Smooth muscle cell (in vitro differentiated cells): ENCODE measurements at regions not wholly inside any gene's neighbourhood (a gene's known extent, or its start where the extent isn't known, plus 50 kb on each side); places are given as distances from the start of the nearest gene placed in this dataset.

Experiments used
- DNase-seq: peaks from one replicate; lab custom pipeline; 2025; ENCODE audit not compliant: unreplicated experiment; lab: John Stamatoyannopoulos, UW
- H2AFZ ChIP-seq: fragments of 200-600 bp; sonication (generic); 2 replicates; pipeline ENCODE4 v1.6.0; 2016; ENCODE audit warnings: antibody characterized with exemption, low read depth, mild to moderate bottlenecking
- H3F3A ChIP-seq: fragments of 200-600 bp; sonication (generic); 2 replicates; pipeline ENCODE4 v1.6.0; 2017; ENCODE audit warnings: antibody characterized with exemption, low read depth
- H3K27ac ChIP-seq: fragments of 200-600 bp; sonication (generic); 2 replicates; pipeline ENCODE4 v1.5.1; 2016; ENCODE audit warnings: low read depth, mild to moderate bottlenecking
- H3K27me3 ChIP-seq: fragments of 200-600 bp; sonication (generic); 2 replicates; pipeline ENCODE4 v1.6.1; 2016; ENCODE audit warnings: low read depth, mild to moderate bottlenecking
- H3K36me3 ChIP-seq: fragments of 200-600 bp; sonication (generic); 2 replicates; pipeline ENCODE4 v1.5.1; 2016; ENCODE audit warnings: low read depth
- H3K4me1 ChIP-seq: fragments of 200-600 bp; sonication (generic); 2 replicates; pipeline ENCODE4 v1.5.1; 2016; ENCODE audit warnings: low read depth
- H3K4me2 ChIP-seq: fragments of 200-600 bp; sonication (generic); 2 replicates; pipeline ENCODE4 v1.6.0; 2016; ENCODE audit warnings: mild to moderate bottlenecking
- H3K4me3 ChIP-seq: fragments of 200-600 bp; sonication (generic); 2 replicates; pipeline ENCODE4 v1.5.1; 2016; ENCODE audit warnings: mild to moderate bottlenecking
- H3K79me2 ChIP-seq: fragments of 200-600 bp; sonication (generic); 2 replicates; pipeline ENCODE4 v1.6.0; 2016; ENCODE audit warnings: low read depth, mild to moderate bottlenecking
- H3K9ac ChIP-seq: fragments of 200-600 bp; sonication (generic); 2 replicates; pipeline ENCODE4 v1.6.0; 2016; ENCODE audit warnings: low read depth
- H3K9me3 ChIP-seq: fragments of 200-600 bp; sonication (generic); replicated peaks from 2 replicates; pipeline ENCODE4 v1.5.1; 2016; ENCODE audit warnings: low read depth
- H4K20me1 ChIP-seq: fragments of 200-600 bp; sonication (generic); 2 replicates; pipeline ENCODE4 v1.6.0; 2016; ENCODE audit warnings: low read depth
- WGBS: methylation state at CpG from one replicate; pipeline ENCODE4 v1.1.7; 2016; ENCODE audit warnings: low lambda C conversion rate; 5-methylcytosine and 5-hydroxymethylcytosine counted together
- TF ChIP-seq, protein P1 (sequence below): fragments of 200-600 bp; sonication (generic); IDR thresholded peaks from 2 replicates; pipeline ENCODE4 v1.5.1; 2017; ENCODE audit warnings: borderline replicate concordance, mild to moderate bottlenecking, antibody characterized with exemption; ENCODE audit not compliant: insufficient read depth, poor library complexity, severe bottlenecking

DNA sequence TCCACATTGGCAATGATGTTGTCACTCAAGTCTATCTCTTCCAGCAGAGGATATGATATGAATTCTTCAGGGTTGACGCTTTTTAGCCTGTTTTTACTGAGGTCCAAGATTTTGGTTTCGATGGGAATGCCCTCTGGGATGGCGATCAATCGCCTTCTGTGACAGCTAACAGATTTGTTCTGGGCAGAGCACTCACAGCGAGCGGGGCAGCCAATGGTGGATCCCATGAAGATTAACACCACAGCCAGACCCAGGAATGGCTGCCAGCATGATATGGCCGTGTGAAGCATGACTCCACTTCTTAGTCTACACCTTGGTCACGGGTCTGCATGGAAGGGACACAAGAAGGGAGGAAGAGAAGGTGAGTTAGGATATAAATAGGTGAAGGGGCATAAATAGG lies 377.1 kb upstream of the C9orf72 start:
- no peak overlapping the region for H3K27ac ChIP-seq
- H3K4me2 ChIP-seq, result no peak overlapping the region
- no peak overlapping the region for H2AFZ ChIP-seq
- TF ChIP-seq, protein P1, sequence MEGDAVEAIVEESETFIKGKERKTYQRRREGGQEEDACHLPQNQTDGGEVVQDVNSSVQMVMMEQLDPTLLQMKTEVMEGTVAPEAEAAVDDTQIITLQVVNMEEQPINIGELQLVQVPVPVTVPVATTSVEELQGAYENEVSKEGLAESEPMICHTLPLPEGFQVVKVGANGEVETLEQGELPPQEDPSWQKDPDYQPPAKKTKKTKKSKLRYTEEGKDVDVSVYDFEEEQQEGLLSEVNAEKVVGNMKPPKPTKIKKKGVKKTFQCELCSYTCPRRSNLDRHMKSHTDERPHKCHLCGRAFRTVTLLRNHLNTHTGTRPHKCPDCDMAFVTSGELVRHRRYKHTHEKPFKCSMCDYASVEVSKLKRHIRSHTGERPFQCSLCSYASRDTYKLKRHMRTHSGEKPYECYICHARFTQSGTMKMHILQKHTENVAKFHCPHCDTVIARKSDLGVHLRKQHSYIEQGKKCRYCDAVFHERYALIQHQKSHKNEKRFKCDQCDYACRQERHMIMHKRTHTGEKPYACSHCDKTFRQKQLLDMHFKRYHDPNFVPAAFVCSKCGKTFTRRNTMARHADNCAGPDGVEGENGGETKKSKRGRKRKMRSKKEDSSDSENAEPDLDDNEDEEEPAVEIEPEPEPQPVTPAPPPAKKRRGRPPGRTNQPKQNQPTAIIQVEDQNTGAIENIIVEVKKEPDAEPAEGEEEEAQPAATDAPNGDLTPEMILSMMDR, result no peak
- H3K4me1 ChIP-seq, result no peaks in the 10 kb centered on the region
- H3K27me3 ChIP-seq, result no peaks in the 10 kb centered on the region
- H3K36me3 ChIP-seq, result no peaks in the 10 kb centered on the region
- no peaks in the 10 kb centered on the region for H4K20me1 ChIP-seq
- DNase-seq, result no peak
- 95% methylated on average over 8 of the region's 8 CpGs for WGBS
- H3K4me3 ChIP-seq, result no peak overlapping the region
- H3K9me3 ChIP-seq, result no peaks in the 10 kb centered on the region
- no peaks in the 10 kb centered on the region for H3F3A ChIP-seq
- no peaks in the 10 kb centered on the region for H3K79me2 ChIP-seq
- no peak overlapping the region for H3K9ac ChIP-seq

DNA sequence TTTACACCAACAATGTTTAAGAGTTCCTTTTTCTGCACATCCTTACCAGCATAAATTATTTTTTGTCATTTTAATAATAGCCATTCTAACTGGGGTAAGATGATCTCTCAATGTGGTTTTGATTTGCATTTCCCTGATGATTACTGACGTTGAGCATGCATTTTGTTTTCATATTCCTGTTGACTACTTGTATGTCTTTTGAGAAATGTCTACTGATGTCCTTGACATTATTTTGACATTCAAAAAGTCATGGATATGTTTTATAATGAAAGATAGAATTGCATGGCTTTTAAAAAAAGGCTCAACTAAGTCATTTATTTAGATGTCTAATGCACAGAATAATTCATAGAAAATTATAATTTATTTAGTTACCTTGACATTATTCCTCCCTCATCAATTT lies 381.6 kb upstream of the C9orf72 start:
- no peaks in the 10 kb centered on the region for H3F3A ChIP-seq

DNA sequence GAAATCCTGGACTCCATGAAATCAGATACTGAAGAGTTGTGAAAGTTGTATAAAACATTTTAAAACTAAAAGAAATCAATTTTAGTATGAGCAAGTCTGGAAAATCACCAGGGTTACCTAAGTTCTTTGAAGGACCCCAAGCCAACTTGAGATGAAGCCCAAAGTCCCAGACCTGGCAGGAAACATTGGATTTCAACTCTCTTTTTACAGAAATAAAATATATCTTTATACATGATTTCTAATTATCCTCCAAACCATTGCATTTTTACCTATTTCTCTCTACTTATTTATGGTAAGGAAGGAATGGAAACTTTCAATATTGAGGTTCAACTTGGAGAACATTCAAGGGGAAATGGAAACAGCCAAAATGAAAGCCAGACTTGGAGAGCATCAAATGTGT lies 390.6 kb upstream of the C9orf72 start:
- H4K20me1 ChIP-seq, result no peaks in the 10 kb centered on the region
- peaks cover 5% of the 10 kb centered on the region for H3K4me1 ChIP-seq
- no peak overlapping the region for H3K27ac ChIP-seq
- DNase-seq, result no peak
- no peak overlapping the region for H3K4me2 ChIP-seq
- no peak overlapping the region for H3K9ac ChIP-seq
- H3F3A ChIP-seq, result peaks cover 7% of the 10 kb centered on the region
- no peaks in the 10 kb centered on the region for H3K27me3 ChIP-seq
- H3K9me3 ChIP-seq, result no peaks in the 10 kb centered on the region
- H2AFZ ChIP-seq, result no peak overlapping the region
- TF ChIP-seq, protein P1, result no peak
- H3K36me3 ChIP-seq, result no peaks in the 10 kb centered on the region
- no peak overlapping the region for H3K4me3 ChIP-seq
- H3K79me2 ChIP-seq, result no peaks in the 10 kb centered on the region

More for the DNA sequence above, 381.6 kb upstream of the C9orf72 start:
- H3K9me3 ChIP-seq, result no peaks in the 10 kb centered on the region
- no peaks in the 10 kb centered on the region for H3K27me3 ChIP-seq
- no peak overlapping the region for H3K4me3 ChIP-seq
- WGBS, result 81% methylated on average over 1 of the region's 1 CpG
- TF ChIP-seq, protein P1, result no peak
- no peaks in the 10 kb centered on the region for H3K36me3 ChIP-seq
- no peaks in the 10 kb centered on the region for H3K79me2 ChIP-seq
- H3K4me2 ChIP-seq, result no peak overlapping the region
- H3K9ac ChIP-seq, result no peak overlapping the region
- no peak overlapping the region for H2AFZ ChIP-seq
- no peak overlapping the region for H3K27ac ChIP-seq
- no peaks in the 10 kb centered on the region for H3K4me1 ChIP-seq
- no peaks in the 10 kb centered on the region for H4K20me1 ChIP-seq
- DNase-seq, result no peak

DNA sequence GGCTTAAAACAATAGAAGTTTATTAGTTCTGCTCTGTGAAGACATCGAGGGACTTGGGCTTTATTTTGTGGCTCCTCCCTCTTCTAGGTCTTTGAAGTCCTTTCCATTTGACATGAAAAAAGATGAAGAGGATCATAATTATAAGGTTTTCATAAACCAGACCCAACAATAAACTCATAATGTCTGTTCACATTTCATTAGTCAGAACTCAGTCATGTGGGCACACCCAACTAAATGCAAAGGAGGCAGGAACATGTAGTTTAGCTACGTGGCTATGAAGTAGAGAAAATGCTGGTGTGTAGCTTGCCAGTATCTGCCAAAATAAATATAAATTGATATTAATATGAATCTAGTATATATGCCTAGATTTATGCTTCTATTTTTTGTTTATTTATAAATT lies 393.9 kb upstream of the C9orf72 start:
- Histone ChIP-seq H3K79me2 (no peaks in the 10 kb centered on the region), H3K27me3 (no peaks in the 10 kb centered on the region), H2AFZ (no peak overlapping the region), H3K9me3 (no peaks in the 10 kb centered on the region), H3K9ac (no peak overlapping the region), H3K36me3 (no peaks in the 10 kb centered on the region), H3K27ac (peak overlapping the region; percentile 57), H3F3A (peaks cover 7% of the 10 kb centered on the region), H3K4me1 (peaks cover 5% of the 10 kb centered on the region), H3K4me3 (no peak overlapping the region), H3K4me2 (peak overlapping the region; percentile 32), H4K20me1 (no peaks in the 10 kb centered on the region)
- TF ChIP-seq, protein P1, result no peak
- 39% methylated on average over 2 of the region's 2 CpGs for WGBS
- no peak for DNase-seq
